GM10248 (cell line): ENCODE measurements at regions not wholly inside any gene's neighbourhood (a gene's known extent, or its start where the extent isn't known, plus 50 kb on each side); places are given as distances from the start of the nearest gene placed in this dataset.

Experiments used
- CTCF ChIA-PET: fragments of 300-600 bp; sonication (Branson Sonifier 250); formaldehyde crosslinking; extraction: SDS; loops from one replicate; lab custom pipeline; 2021; ENCODE audit warnings: antibody characterized with exemption; lab: Yijun Ruan, JAX
- POLR2A ChIA-PET: fragments of 350-650 bp; sonication (Branson Sonifier 250); formaldehyde crosslinking; extraction: SDS; loops from one replicate; lab custom pipeline; 2020; ENCODE audit warnings: antibody characterized with exemption; lab: Yijun Ruan, JAX
- DNase-seq: peaks from one replicate; pipeline ENCODE4 v3.0.0; 2012; ENCODE audit errors: extremely low spot score
- TF ChIP-seq, protein P1 (sequence below): IDR thresholded peaks from 2 replicates; pipeline ENCODE4 v1.5.1; 2012; ENCODE audit warnings: mild to moderate bottlenecking, low read depth; ENCODE audit errors: extremely low read depth, missing control alignments, control extremely low read depth

DNA sequence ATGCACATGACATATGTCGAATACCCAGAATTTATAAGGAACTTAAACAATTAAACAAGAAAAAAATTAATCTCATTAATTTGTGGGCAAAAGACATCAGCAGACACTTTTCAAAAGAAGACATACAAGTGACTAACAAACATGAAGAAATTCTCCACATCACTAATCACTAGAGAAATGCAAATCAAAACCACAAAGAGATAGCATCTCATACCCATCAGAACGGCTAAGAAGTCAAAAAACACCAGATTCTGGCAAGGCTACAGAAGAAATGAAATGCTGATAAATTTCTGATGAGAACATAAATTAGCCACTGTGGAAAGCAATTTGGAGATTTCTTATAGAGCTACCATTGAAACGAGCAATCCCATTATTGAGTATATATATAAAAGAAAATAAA, 210.6 kb upstream of the LUZP2 start:
- CTCF ChIA-PET: interaction anchor here (1.0 kb wide), 1 partner anchor 14 kb away, joined by 3 read pairs; no protein-coding TSS in a partner anchor
- TF ChIP-seq, protein P1, sequence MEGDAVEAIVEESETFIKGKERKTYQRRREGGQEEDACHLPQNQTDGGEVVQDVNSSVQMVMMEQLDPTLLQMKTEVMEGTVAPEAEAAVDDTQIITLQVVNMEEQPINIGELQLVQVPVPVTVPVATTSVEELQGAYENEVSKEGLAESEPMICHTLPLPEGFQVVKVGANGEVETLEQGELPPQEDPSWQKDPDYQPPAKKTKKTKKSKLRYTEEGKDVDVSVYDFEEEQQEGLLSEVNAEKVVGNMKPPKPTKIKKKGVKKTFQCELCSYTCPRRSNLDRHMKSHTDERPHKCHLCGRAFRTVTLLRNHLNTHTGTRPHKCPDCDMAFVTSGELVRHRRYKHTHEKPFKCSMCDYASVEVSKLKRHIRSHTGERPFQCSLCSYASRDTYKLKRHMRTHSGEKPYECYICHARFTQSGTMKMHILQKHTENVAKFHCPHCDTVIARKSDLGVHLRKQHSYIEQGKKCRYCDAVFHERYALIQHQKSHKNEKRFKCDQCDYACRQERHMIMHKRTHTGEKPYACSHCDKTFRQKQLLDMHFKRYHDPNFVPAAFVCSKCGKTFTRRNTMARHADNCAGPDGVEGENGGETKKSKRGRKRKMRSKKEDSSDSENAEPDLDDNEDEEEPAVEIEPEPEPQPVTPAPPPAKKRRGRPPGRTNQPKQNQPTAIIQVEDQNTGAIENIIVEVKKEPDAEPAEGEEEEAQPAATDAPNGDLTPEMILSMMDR: no peak
- DNase-seq: no peak
- POLR2A ChIA-PET: no interaction called here

DNA sequence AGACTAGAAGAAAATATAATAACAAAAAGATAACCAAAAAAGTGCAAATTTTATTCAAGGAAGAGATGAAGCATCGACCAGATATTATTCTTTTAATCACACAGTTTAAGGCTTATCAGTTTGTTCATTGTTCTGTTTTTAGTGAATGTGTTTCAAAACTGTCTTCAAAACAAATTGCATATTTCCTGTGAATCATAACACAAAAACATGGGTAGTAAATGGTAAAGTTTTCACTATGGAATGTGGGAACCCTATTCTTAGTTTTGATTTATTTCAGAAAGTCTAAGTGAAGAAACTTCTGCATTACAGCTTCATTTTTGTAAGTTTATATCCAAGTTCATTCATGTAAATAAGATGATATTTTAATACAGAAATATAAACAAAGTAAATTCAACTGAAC, 207.6 kb upstream of the LUZP2 start:
- CTCF ChIA-PET: no interaction called here
- DNase-seq: no peak
- POLR2A ChIA-PET: no interaction called here
- TF ChIP-seq, protein P1: no peak

DNA sequence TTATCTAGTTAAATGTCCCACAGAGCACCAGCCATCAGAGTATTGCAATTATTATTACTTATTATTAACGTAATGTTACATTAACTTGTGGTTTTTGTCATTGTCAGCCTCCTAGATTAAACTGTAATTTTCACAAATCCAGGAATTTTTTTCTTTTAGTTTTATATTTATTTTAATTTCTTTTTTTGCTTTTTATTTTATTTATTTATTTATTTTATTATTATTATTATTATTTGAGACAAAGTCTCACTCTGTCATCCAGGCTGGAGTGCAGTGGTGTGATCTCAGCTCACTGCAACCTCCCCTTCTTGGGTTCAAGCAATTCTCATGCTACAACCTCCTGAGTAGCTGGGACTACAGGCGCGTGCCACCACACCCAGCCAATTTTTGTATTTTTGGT, 202.9 kb upstream of the LUZP2 start:
- CTCF ChIA-PET: no interaction called here
- POLR2A ChIA-PET: no interaction called here
- TF ChIP-seq, protein P1: no peak
- no peak for DNase-seq

DNA sequence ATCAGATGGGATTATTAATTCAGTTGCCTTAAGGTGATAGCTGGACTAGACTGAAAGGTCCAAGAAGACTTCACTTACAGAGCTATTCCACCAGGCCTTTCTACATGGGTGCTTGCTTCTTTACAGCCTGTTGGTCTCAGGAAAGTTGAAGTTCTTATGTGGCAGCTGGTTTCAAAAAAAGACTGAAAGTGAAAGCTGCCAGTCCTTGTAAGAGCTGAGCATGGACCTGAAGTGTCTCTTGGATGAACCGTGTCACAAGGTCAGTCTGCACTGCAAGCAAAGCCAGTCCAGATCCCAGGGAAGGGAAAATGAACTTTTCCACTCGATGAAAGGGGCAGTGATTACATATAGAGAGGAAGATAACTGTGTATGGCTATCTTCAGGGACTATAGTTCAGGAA, 201.5 kb upstream of the LUZP2 start:
- DNase-seq: no peak
- TF ChIP-seq, protein P1: no peak
- CTCF ChIA-PET: no interaction called here
- POLR2A ChIA-PET: no interaction called here

DNA sequence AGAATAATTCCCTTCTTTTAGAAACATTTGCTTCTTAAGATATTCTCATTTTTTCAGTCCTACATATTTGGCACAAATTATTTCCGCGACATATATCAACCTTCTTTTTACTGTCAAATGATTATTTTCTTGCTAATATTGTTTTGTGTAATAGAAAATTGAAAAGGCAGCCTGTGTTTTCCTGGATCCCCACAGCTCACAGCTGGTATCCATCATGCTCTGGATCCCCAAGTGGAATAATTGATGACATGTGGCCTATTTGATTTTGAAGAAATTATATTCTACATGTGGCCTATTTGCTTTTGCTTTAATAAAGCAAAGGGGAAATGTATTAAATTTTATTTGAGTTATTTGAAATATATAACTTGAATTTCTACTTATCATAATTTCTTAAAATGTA, 199.4 kb upstream of the LUZP2 start:
- TF ChIP-seq, protein P1: no peak
- no peak for DNase-seq
- ChIA-PET CTCF (no interaction called here), POLR2A (no interaction called here)

DNA sequence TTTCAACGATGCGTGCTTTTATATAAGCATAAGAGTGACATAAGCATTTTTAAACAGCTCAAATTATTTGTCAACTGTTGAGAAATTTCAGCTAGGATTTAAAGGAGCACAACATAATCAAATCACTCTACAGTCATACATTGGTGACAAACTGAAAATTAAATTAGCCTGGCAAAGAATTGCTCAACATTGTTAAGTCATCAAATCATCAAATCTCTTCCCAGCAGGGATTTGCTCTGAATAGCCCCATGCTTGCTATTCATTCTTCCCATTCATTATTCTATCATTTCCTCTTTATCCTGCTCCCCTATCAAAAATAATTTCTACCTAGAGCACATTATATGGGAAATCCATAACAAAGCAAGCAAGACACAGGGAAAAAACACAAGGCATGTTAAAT, 198.7 kb upstream of the LUZP2 start:
- TF ChIP-seq, protein P1: no peak
- ChIA-PET POLR2A (no interaction called here), CTCF (no interaction called here)
- DNase-seq: no peak

DNA sequence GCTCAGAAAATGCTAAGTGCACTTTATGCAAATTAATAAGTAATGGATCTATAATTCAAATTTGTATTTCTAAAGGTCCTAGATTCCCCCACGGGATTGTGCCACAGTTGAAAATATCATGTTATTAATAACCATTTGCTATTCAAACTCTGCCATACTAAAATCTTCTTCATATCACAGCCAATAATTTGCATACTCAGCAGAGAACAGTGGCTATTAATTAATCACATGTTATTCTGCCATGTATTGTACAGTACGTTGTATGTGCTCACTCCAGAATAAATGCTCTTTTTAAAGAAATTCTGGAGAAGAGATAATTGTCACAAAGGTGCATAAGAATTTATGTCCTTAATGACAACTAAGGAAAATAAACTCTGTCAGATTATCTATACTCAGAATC, 184.9 kb upstream of the LUZP2 start:
- DNase-seq: no peak
- TF ChIP-seq, protein P1: no peak
- ChIA-PET POLR2A (no interaction called here), CTCF (interaction anchor here (1.7 kb wide), 1 partner anchor 13 kb away, joined by 4 read pairs; no protein-coding TSS in a partner anchor)
